ENCODE measurements at regions not wholly inside any gene's neighbourhood (a gene's known extent, or its start where the extent isn't known, plus 50 kb on each side); places are given as distances from the start of the nearest gene placed in this dataset.

GRCh38 chr21:38743772-38744529, 61.8 kb upstream of the ETS2 start:
- DNase-seq = no peak

- DNase-seq = no peak
These were observed 60.9 kb upstream of the ETS2 start for GRCh38 chr21:38744861-38745260.

- no peak for DNase-seq
These were observed 57.9 kb upstream of the ETS2 start for GRCh38 chr21:38747810-38748209.

- DNase-seq = no peak
These were observed 54.2 kb upstream of the ETS2 start for GRCh38 chr21:38751379-38752050.

GRCh38 chr21:38752051-38752505, 53.7 kb upstream of the ETS2 start:
- no peak for DNase-seq

GRCh38 chr21:38753114-38753513, 52.6 kb upstream of the ETS2 start:
- DNase-seq = no peak

- DNase-seq = no peak
These were observed 52.2 kb upstream of the ETS2 start for GRCh38 chr21:38753557-38753971.

Data from NCI-H2081 treated with DMSO at 0.1 percent for 48 hours (cell line).